Memory B cell (primary cell): ENCODE measurements at regions not wholly inside any gene's neighbourhood (a gene's known extent, or its start where the extent isn't known, plus 50 kb on each side); places are given as distances from the start of the nearest gene placed in this dataset.
"Not testable (repeated sequence)": the region's sequence is repeated elsewhere in the genome, so short reads cannot be mapped to it uniquely, and the experiment has no call there.

Experiments used
- ATAC-seq: fragments of 150-1000 bp; cut with Tn5 transposase; 2 replicates; pipeline ENCODE4 v1.10.0; 2021; ENCODE audit warnings: low read depth, mild to moderate bottlenecking, moderate library complexity
- DNase-seq, 2 donors: peaks; one replicate each; pipeline ENCODE4 v3.0.0; 2022; ENCODE audit warnings: low spot score in 2 of 2
- H3K27ac Mint-ChIP-seq: one replicate; pipeline ENCODE4 v1.8.0; 2022; ENCODE audit warnings: mild to moderate bottlenecking, moderate library complexity, mixed read lengths
- H3K27me3 Mint-ChIP-seq: one replicate; pipeline ENCODE4 v1.8.0; 2022; ENCODE audit warnings: mixed read lengths
- H3K36me3 Mint-ChIP-seq: one replicate; pipeline ENCODE4 v1.8.0; 2022; ENCODE audit warnings: mild to moderate bottlenecking, mixed read lengths
- H3K4me1 Mint-ChIP-seq: one replicate; pipeline ENCODE4 v1.8.0; 2022; ENCODE audit warnings: mixed read lengths
- H3K4me3 Mint-ChIP-seq: one replicate; pipeline ENCODE4 v1.8.0; 2022; ENCODE audit warnings: mild to moderate bottlenecking, moderate library complexity, mixed read lengths
- H3K9me3 Mint-ChIP-seq: one replicate; pipeline ENCODE4 v1.8.0; 2022; ENCODE audit warnings: mixed read lengths

DNA sequence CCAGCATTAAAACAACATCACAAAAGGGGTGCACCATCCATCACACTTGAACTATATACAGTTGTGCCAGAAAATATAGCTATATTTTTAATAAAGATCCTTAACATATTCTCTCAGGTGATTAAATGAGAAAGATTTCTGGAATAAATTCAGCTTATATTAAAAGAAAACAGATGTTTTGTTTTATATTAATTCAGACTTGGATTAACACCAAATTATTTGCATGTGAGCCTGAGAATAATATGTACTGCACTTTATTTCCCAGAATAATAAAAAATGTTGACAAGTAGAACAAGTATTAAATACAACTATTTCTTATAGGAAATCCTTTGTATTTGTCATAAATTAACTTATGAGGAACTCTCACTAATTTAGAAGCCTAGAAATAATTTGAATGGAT lies 1467.4 kb downstream of the RAPGEF2 start:
- Mint-ChIP-seq H3K27me3 (no peaks in the 10 kb centered on the region), H3K4me3 (no peak overlapping the region), H3K36me3 (no peaks in the 10 kb centered on the region), H3K9me3 (peaks cover 3% of the 10 kb centered on the region), H3K4me1 (no peaks in the 10 kb centered on the region), H3K27ac (no peak overlapping the region)
- DNase-seq (no peak), ATAC-seq (no peak)

DNA sequence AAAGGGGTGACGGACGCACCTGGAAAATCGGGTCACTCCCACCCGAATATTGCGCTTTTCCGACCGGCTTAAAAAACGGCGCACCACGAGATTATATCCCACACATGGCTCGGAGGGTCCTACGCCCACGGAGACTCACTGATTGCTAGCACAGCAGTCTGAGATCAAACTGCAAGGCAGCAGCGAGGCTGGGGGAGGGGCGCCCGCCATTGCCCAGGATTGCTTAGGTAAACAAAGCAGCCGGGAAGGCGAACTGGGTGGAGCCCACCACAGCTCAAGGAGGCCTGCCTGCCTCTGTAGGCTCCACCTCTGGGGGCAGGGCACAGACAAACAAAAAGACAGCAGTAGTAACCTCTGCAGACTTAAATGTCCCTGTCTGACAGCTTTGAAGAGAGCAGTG lies 1471.4 kb downstream of the RAPGEF2 start:
- not testable (repeated sequence) for H3K27ac Mint-ChIP-seq, H3K9me3 Mint-ChIP-seq, H3K27me3 Mint-ChIP-seq, DNase-seq, H3K4me3 Mint-ChIP-seq, H3K36me3 Mint-ChIP-seq, ATAC-seq, H3K4me1 Mint-ChIP-seq

GRCh38 chr4:160580581-160580980 lies 1477.7 kb downstream of the RAPGEF2 start:
- Mint-ChIP-seq H3K36me3 (no peaks in the 10 kb centered on the region), H3K4me1 (no peaks in the 10 kb centered on the region), H3K27ac (no peak overlapping the region), H3K27me3 (no peaks in the 10 kb centered on the region), H3K4me3 (no peak overlapping the region), H3K9me3 (peaks cover 2% of the 10 kb centered on the region)
- ATAC-seq (no peak), DNase-seq (no peak)

DNA sequence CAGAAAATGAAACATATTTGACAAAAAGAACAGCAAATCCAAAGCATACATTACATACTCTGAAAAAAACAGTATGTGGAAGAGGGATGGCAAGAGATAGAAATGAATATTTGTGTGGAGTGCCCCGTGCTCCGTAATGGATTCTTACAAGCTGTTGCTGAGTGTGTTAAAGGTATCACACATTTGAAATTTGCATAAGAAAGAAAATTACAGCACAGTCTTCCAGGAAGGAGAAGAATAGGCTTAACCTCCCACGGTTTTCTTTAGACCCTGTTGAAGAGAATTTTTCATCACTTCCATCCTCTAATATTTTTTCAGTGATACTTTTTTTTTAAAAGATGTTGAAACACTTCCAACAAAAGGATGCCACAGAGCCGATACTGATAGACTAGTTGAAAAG lies 1489.4 kb downstream of the RAPGEF2 start:
- ATAC-seq, result no peak
- H3K9me3 Mint-ChIP-seq, result peaks cover 6% of the 10 kb centered on the region

GRCh38 chr4:160595646-160596045 lies 1492.8 kb downstream of the RAPGEF2 start:
- Mint-ChIP-seq H3K27ac (no peak overlapping the region), H3K4me3 (no peak overlapping the region), H3K4me1 (no peaks in the 10 kb centered on the region), H3K27me3 (no peaks in the 10 kb centered on the region), H3K36me3 (no peaks in the 10 kb centered on the region), H3K9me3 (peaks cover 6% of the 10 kb centered on the region)
- ATAC-seq, result no peak
- no peak for DNase-seq

More for the DNA sequence above, 1489.4 kb downstream of the RAPGEF2 start:
- no peaks in the 10 kb centered on the region for H3K36me3 Mint-ChIP-seq
- no peak overlapping the region for H3K27ac Mint-ChIP-seq
- no peak for DNase-seq
- no peaks in the 10 kb centered on the region for H3K4me1 Mint-ChIP-seq
- H3K27me3 Mint-ChIP-seq, result no peaks in the 10 kb centered on the region
- no peak overlapping the region for H3K4me3 Mint-ChIP-seq

GRCh38 chr4:160604541-160604940 lies 1501.7 kb downstream of the RAPGEF2 start:
- no peak overlapping the region for H3K4me3 Mint-ChIP-seq
- H3K27me3 Mint-ChIP-seq, result no peaks in the 10 kb centered on the region
- H3K4me1 Mint-ChIP-seq, result no peaks in the 10 kb centered on the region
- H3K9me3 Mint-ChIP-seq, result no peaks in the 10 kb centered on the region
- ATAC-seq (no peak), DNase-seq (no peak)
- no peak overlapping the region for H3K27ac Mint-ChIP-seq
- no peaks in the 10 kb centered on the region for H3K36me3 Mint-ChIP-seq

DNA sequence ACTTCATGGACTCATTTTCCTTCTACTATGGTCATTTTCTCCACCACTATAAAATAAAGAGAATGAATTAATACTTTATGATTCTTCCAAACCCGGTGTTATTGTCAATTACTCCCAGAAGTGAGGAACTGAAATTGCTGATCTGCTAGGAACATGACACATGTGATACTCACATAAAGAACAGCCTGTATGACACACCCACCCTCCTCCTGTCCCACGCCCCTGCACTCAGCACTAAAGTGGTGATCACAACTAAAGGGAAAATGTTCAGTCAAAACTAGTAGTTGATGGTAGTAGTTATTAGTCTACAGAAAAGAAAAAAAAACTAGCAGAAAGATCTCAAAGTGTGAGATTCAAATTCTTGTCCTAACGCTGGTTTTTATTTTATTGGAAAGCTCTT lies 1508.3 kb downstream of the RAPGEF2 start:
- Mint-ChIP-seq H3K36me3 (no peaks in the 10 kb centered on the region), H3K9me3 (peaks cover 5% of the 10 kb centered on the region), H3K4me1 (no peaks in the 10 kb centered on the region), H3K27me3 (no peaks in the 10 kb centered on the region), H3K4me3 (no peak overlapping the region), H3K27ac (no peak overlapping the region)
- ATAC-seq (no peak), DNase-seq (no peak)

DNA sequence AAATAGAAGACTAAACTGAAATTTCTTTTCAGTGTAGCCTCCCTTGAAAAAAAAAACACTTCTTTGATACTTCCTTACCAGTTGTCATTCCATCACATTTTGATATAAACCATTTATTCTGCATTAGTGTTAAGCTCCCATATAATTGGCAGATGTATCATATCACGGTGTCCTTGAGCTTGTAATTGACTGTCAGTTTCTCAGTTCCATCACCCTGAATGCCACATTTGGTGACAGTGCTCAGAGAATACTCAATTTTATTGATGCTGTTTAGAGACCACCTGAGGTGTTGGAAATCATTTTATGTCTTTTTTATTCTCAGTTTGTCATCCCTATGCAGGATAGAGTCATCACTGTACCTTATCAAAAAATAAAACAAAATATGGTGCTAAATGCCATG lies 1528.2 kb downstream of the RAPGEF2 start:
- Mint-ChIP-seq H3K4me1 (no peaks in the 10 kb centered on the region), H3K27ac (no peak overlapping the region)

DNA sequence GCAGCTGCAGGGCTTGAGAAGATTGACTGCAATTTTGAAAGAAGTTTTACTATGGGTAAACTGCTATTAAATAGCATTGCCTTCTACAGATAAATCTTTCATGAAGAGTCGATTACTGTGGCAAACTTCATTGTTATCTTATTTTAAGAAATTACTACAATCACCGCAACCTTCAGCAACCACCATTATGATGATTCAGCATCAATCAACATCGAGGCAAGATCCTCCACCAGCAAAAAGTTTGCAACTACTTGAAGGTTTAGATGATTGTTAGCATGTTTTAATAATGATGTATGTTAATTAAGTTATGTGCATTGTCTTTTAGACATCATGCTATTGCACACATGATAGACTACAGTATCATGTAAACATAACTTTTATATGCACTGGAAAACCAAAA lies 1511.0 kb downstream of the FSTL5 start:
- H3K4me1 Mint-ChIP-seq, result no peaks in the 10 kb centered on the region
- no peak overlapping the region for H3K27ac Mint-ChIP-seq
- no peak for DNase-seq

More for the DNA sequence above, 1528.2 kb downstream of the RAPGEF2 start:
- no peaks in the 10 kb centered on the region for H3K27me3 Mint-ChIP-seq
- H3K9me3 Mint-ChIP-seq, result peaks cover 5% of the 10 kb centered on the region
- DNase-seq, result no peak
- H3K36me3 Mint-ChIP-seq, result no peaks in the 10 kb centered on the region
- no peak for ATAC-seq
- H3K4me3 Mint-ChIP-seq, result no peak overlapping the region

DNA sequence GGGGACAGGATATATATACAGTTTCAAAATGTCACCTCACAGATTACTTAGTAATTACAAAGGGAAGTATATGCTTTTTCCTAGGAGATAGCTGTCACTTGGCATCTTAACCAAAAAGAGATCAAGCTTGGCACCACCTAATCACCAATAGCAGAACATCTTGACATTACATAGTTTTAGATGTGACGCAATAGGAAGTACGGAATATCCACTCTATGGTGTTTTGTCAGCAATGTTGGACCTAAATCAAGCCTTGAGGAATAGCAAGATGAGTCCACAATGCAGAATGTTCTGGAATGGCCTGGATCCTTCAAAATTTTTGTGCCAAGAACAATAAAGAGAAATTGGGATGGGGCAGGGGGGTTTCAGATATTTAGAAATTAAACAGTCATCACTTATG lies 1488.2 kb downstream of the FSTL5 start:
- DNase-seq (no peak), ATAC-seq (no peak)
- Mint-ChIP-seq H3K4me3 (no peak overlapping the region), H3K36me3 (no peaks in the 10 kb centered on the region), H3K27me3 (no peaks in the 10 kb centered on the region), H3K27ac (no peak overlapping the region), H3K9me3 (peaks cover 8% of the 10 kb centered on the region), H3K4me1 (no peaks in the 10 kb centered on the region)

More for the DNA sequence above, 1511.0 kb downstream of the FSTL5 start:
- Mint-ChIP-seq H3K27me3 (no peaks in the 10 kb centered on the region), H3K9me3 (peaks cover 1% of the 10 kb centered on the region), H3K36me3 (no peaks in the 10 kb centered on the region), H3K4me3 (no peak overlapping the region)
- ATAC-seq, result no peak

DNA sequence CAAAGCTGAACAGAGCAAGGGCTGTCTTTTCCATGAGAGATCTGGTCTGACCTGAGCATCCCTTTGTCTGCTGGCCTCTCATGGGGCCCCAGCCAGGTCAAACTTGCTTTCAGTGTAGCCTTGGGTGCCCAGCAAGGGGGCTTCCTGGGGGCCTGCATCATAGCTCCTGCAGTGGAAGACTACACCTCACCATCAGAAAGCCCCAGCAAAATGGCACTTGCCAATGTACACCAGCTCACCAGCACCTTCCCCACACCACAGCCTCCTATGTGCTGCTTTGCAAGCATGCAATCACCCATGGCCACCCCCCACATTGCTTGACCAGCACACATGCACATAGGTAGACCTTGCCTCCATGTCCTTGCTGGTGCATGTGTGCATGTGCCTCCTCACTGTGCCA lies 1478.1 kb downstream of the FSTL5 start:
- H3K4me3 Mint-ChIP-seq, result no peak overlapping the region
- H3K9me3 Mint-ChIP-seq, result no peaks in the 10 kb centered on the region
- H3K36me3 Mint-ChIP-seq, result no peaks in the 10 kb centered on the region

DNA sequence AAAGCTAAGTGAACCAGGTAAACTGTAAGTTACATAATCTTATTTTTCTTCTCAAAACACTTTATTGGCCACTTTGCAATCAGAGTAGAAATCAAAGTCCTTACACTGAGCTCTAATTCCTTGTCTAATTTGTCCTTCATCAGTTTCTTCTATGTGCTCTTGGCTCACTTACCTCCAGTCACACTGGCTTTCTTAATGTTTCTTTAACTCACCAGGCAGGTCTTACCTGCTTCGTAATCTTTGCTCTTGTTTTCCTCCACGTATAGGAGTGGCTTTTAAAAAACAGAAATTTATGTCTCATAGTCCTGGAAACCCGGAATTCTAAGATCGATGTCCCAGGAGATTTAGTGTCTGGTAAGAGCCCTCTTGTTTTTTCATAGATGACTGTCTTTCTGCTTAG lies 1462.1 kb downstream of the FSTL5 start:
- H3K4me3 Mint-ChIP-seq, result no peak overlapping the region
- H3K27me3 Mint-ChIP-seq, result no peaks in the 10 kb centered on the region
- H3K9me3 Mint-ChIP-seq, result peaks cover 4% of the 10 kb centered on the region
- DNase-seq (no peak), ATAC-seq (no peak)
- no peak overlapping the region for H3K27ac Mint-ChIP-seq
- no peaks in the 10 kb centered on the region for H3K4me1 Mint-ChIP-seq
- H3K36me3 Mint-ChIP-seq, result no peaks in the 10 kb centered on the region

More for the DNA sequence above, 1478.1 kb downstream of the FSTL5 start:
- no peaks in the 10 kb centered on the region for H3K4me1 Mint-ChIP-seq
- H3K27me3 Mint-ChIP-seq, result no peaks in the 10 kb centered on the region
- H3K27ac Mint-ChIP-seq, result no peak overlapping the region
- ATAC-seq (no peak), DNase-seq (no peak)

DNA sequence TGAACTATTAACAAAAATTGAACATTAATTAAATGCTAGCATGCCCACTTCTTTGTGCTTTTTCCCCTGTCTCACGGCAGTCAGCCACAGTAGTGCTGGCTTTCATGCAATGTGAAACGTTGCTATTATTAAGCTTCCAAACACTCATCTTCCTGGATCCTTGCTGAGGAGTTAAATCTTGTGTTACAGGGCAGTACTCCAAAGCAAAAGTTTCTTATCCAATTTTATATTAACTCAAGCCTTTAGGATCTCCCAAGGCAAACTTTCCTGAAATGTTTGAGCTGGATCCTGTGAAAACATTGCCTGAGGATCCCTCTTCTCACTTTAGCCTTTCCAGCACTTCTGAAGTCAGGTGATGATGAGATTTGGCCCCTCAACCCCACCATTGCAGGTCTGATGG lies 1454.8 kb downstream of the FSTL5 start:
- H3K9me3 Mint-ChIP-seq, result no peaks in the 10 kb centered on the region
- no peaks in the 10 kb centered on the region for H3K27me3 Mint-ChIP-seq
- no peak for ATAC-seq
- H3K36me3 Mint-ChIP-seq, result no peaks in the 10 kb centered on the region
- no peak overlapping the region for H3K4me3 Mint-ChIP-seq
- no peaks in the 10 kb centered on the region for H3K4me1 Mint-ChIP-seq
- H3K27ac Mint-ChIP-seq, result no peak overlapping the region
- no peak for DNase-seq

GRCh38 chr4:160709546-160709945 lies 1454.3 kb downstream of the FSTL5 start:
- Mint-ChIP-seq H3K4me3 (no peak overlapping the region), H3K4me1 (no peaks in the 10 kb centered on the region), H3K9me3 (no peaks in the 10 kb centered on the region), H3K27ac (no peak overlapping the region), H3K36me3 (no peaks in the 10 kb centered on the region), H3K27me3 (no peaks in the 10 kb centered on the region)
- ATAC-seq (no peak), DNase-seq (no peak)

GRCh38 chr4:160716551-160716950 lies 1447.2 kb downstream of the FSTL5 start:
- DNase-seq (no peak), ATAC-seq (no peak)
- Mint-ChIP-seq H3K27me3 (no peaks in the 10 kb centered on the region), H3K9me3 (peaks cover 1% of the 10 kb centered on the region), H3K4me3 (no peak overlapping the region), H3K36me3 (no peaks in the 10 kb centered on the region), H3K4me1 (no peaks in the 10 kb centered on the region), H3K27ac (no peak overlapping the region)

DNA sequence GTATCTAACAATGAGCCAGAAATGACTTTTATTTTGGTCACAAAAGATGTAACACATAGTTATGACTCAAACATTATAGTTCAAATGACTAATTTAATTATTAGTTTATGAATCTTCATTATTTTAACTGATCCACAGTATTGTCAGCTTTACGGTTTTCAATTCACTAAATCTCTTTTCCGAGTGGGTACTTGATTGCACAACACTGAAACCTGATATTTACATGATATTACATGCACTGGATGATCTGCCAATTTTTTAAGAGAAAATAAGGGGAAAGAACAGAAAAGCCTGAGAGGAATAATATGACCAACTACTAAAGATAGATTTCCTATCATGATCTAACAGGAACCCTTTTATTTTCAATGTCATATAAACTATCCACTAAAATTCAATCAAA lies 1446.0 kb downstream of the FSTL5 start:
- Mint-ChIP-seq H3K36me3 (no peaks in the 10 kb centered on the region), H3K4me3 (no peak overlapping the region), H3K27ac (no peak overlapping the region), H3K9me3 (peaks cover 1% of the 10 kb centered on the region), H3K4me1 (no peaks in the 10 kb centered on the region), H3K27me3 (no peaks in the 10 kb centered on the region)
- DNase-seq (no peak), ATAC-seq (no peak)
